Loucy (cell line): ENCODE measurements at regions not wholly inside any gene's neighbourhood (a gene's known extent, or its start where the extent isn't known, plus 50 kb on each side); places are given as distances from the start of the nearest gene placed in this dataset.

Source experiments
- H2AFZ ChIP-seq: fragments of 200-600 bp; sonication (generic); 2 replicates; pipeline ENCODE4 v1.6.0; 2016; ENCODE audit warnings: antibody characterized with exemption, mild to moderate bottlenecking, low read length, moderate library complexity
- H3F3A ChIP-seq: fragments of 200-600 bp; 2 replicates; pipeline ENCODE4 v1.6.0; 2016; ENCODE audit warnings: antibody characterized with exemption, low read depth, mild to moderate bottlenecking
- H3K27me3 ChIP-seq: fragments of 200-600 bp; sonication (generic); 2 replicates; pipeline ENCODE4 v1.6.1; 2014; ENCODE audit warnings: low read length, mild to moderate bottlenecking; ENCODE audit not compliant: insufficient read depth, poor library complexity, severe bottlenecking
- H3K36me3 ChIP-seq: fragments of 200-600 bp; sonication (generic); 2 replicates; pipeline ENCODE4 v1.6.1; 2016; ENCODE audit warnings: low read length; ENCODE audit not compliant: insufficient read depth
- H3K4me1 ChIP-seq: fragments of 200-600 bp; sonication (generic); 2 replicates; pipeline ENCODE4 v1.5.1; 2014; ENCODE audit warnings: low read length, mild to moderate bottlenecking; ENCODE audit not compliant: insufficient read depth, poor library complexity, severe bottlenecking
- H3K4me2 ChIP-seq: fragments of 200-600 bp; sonication (generic); 2 replicates; pipeline ENCODE4 v1.6.0; 2014; ENCODE audit warnings: antibody characterized with exemption, low read length, low read depth, mild to moderate bottlenecking; ENCODE audit not compliant: poor library complexity, severe bottlenecking
- H3K4me3 ChIP-seq: fragments of 200-600 bp; sonication (generic); 2 replicates; pipeline ENCODE4 v1.5.1; 2014; ENCODE audit warnings: low read length, mild to moderate bottlenecking, mixed read lengths; ENCODE audit not compliant: poor library complexity, severe bottlenecking
- H3K79me2 ChIP-seq: fragments of 200-600 bp; sonication (generic); 2 replicates; pipeline ENCODE4 v1.6.1; 2014; ENCODE audit warnings: low read length; ENCODE audit not compliant: insufficient read depth
- H3K9ac ChIP-seq: fragments of 200-600 bp; sonication (generic); 2 replicates; pipeline ENCODE4 v1.6.0; 2014; ENCODE audit warnings: mild to moderate bottlenecking, low read depth, low read length, moderate library complexity; ENCODE audit not compliant: poor library complexity, severe bottlenecking
- H3K9me2 ChIP-seq: fragments of 200-600 bp; sonication (generic); replicated peaks from 2 replicates; pipeline ENCODE4 v1.6.1; 2016; ENCODE audit warnings: low read depth, low read length, mixed read lengths
- H3K9me3 ChIP-seq: fragments of 200-600 bp; sonication (generic); 2 replicates; pipeline ENCODE4 v1.6.1; 2014; ENCODE audit warnings: mild to moderate bottlenecking, antibody characterized with exemption, low read length, low read depth; ENCODE audit not compliant: insufficient read depth
- H4K20me1 ChIP-seq: fragments of 200-600 bp; sonication (generic); 2 replicates; pipeline ENCODE4 v1.6.0; 2014; ENCODE audit warnings: antibody characterized with exemption, low read length, mild to moderate bottlenecking; ENCODE audit not compliant: insufficient read depth, poor library complexity, severe bottlenecking
- EZH2phosphoT487 ChIP-seq: fragments of 200-600 bp; IDR thresholded peaks from 2 replicates; pipeline ENCODE4 v1.6.1; 2018; ENCODE audit warnings: antibody characterized with exemption, mild to moderate bottlenecking, moderate library complexity, borderline replicate concordance
- TF ChIP-seq, protein P1 (sequence below): fragments of 200-600 bp; sonication (generic); conservative IDR thresholded peaks from 2 replicates; pipeline ENCODE4 v1.5.1; 2014; ENCODE audit warnings: mild to moderate bottlenecking, antibody characterized with exemption, low read length

DNA sequence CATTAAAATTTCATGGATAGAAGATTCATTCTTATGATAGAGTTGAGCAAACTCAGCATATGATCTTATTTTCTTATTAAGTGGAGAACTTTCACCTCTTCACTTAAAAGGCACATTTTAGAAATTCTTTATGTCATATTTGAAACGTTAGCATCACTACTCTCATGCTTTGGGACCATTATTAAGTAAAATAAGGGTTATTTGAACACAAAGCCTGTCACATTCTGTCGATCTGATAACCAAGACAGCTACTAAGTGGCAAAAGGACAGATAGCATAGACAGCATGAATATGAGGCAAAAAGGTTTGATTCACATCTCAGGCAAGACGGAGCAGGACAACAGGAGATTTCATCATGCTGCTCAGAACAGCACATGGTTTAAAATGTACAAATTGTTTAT is 247.6 kb upstream of the ANO3 start:
- Histone ChIP-seq H3K9ac (no peak overlapping the region), H3F3A (no peaks in the 10 kb centered on the region), H3K4me3 (no peak overlapping the region), H3K4me1 (no peaks in the 10 kb centered on the region), H3K4me2 (no peak overlapping the region), H3K27me3 (no peaks in the 10 kb centered on the region), H4K20me1 (no peaks in the 10 kb centered on the region), H3K36me3 (no peaks in the 10 kb centered on the region), H2AFZ (no peak overlapping the region), H3K79me2 (no peaks in the 10 kb centered on the region), H3K9me3 (no peaks in the 10 kb centered on the region), H3K9me2 (no peaks in the 10 kb centered on the region)
- no peak for TF ChIP-seq EZH2phosphoT487
- TF ChIP-seq, protein P1, sequence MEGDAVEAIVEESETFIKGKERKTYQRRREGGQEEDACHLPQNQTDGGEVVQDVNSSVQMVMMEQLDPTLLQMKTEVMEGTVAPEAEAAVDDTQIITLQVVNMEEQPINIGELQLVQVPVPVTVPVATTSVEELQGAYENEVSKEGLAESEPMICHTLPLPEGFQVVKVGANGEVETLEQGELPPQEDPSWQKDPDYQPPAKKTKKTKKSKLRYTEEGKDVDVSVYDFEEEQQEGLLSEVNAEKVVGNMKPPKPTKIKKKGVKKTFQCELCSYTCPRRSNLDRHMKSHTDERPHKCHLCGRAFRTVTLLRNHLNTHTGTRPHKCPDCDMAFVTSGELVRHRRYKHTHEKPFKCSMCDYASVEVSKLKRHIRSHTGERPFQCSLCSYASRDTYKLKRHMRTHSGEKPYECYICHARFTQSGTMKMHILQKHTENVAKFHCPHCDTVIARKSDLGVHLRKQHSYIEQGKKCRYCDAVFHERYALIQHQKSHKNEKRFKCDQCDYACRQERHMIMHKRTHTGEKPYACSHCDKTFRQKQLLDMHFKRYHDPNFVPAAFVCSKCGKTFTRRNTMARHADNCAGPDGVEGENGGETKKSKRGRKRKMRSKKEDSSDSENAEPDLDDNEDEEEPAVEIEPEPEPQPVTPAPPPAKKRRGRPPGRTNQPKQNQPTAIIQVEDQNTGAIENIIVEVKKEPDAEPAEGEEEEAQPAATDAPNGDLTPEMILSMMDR: no peak

- Histone ChIP-seq H2AFZ (no peak overlapping the region), H3K4me1 (no peaks in the 10 kb centered on the region)
- TF ChIP-seq, protein P1: no peak
- no peak for TF ChIP-seq EZH2phosphoT487
Observed at GRCh38 chr11:26086028-26086427, 245.9 kb upstream of the ANO3 start.

DNA sequence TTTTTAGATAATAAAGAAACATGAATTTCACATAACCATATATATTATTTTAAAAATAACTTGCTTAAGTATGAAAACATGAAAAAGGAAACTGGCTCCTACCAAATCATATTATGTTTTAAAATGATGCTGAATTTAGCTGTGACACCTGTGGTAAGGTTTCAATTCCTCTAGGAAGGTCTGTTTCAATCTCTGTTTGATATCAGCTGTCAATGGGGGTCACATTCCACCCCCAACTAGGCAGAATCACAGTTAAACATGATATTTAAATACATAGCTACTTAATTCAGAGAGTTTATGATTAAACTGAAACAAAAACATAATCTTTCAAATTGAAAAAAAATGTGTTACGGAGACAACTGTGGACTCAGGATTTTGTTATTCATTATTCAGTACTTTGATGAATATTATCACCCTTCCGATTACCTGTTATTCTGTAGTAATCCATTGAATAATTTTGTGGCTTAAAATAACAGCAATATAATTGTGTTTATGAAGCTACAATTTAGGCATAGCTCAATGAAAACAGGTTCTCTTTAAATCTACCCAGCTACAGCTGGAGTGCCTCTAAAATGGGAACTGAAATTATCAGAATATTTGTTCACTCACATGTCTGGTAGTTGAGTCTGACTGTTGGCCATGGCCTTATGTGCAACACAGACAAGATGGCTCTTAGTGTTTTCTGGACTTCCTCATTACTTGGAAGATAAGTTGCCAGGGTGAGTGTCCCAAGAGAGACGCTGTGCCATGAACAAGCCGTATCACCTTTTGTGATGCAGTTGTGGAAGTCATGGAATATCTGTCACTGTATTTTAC is 244.6 kb upstream of the ANO3 start:
- no peak overlapping the region for H2AFZ ChIP-seq
- no peak overlapping the region for H3K9ac ChIP-seq
- no peaks in the 10 kb centered on the region for H3K4me1 ChIP-seq

More at GRCh38 chr11:26086028-26086427, 245.9 kb upstream of the ANO3 start:
- Histone ChIP-seq H3K27me3 (no peaks in the 10 kb centered on the region), H3F3A (no peaks in the 10 kb centered on the region), H3K9ac (no peak overlapping the region), H3K9me2 (no peaks in the 10 kb centered on the region), H3K9me3 (no peaks in the 10 kb centered on the region), H4K20me1 (no peaks in the 10 kb centered on the region), H3K4me2 (no peak overlapping the region), H3K36me3 (no peaks in the 10 kb centered on the region), H3K79me2 (no peaks in the 10 kb centered on the region), H3K4me3 (no peak overlapping the region)

More for the DNA sequence above, 244.6 kb upstream of the ANO3 start:
- Histone ChIP-seq H3K36me3 (no peaks in the 10 kb centered on the region), H3K27me3 (no peaks in the 10 kb centered on the region), H3K4me3 (no peak overlapping the region), H3K9me3 (no peaks in the 10 kb centered on the region), H4K20me1 (no peaks in the 10 kb centered on the region), H3K79me2 (no peaks in the 10 kb centered on the region), H3K9me2 (no peaks in the 10 kb centered on the region), H3F3A (no peaks in the 10 kb centered on the region), H3K4me2 (no peak overlapping the region)
- TF ChIP-seq EZH2phosphoT487: no peak
- TF ChIP-seq, protein P1: no peak
